Heart left ventricle (tissue), 16 donors: ENCODE measurements at regions not wholly inside any gene's neighbourhood (a gene's known extent, or its start where the extent isn't known, plus 50 kb on each side); places are given as distances from the start of the nearest gene placed in this dataset.
A peak's percentile ranks its signal among the peaks of the same experiment; 100 is the strongest.

Source experiments
- ATAC-seq, 4 donors: fragments of 200-7000 bp; cut with Tn5 transposase; one replicate each; pipeline ENCODE4 v1.9.1; 2020 to 2022; ENCODE audit warnings: moderate library complexity in 4 of 4, mild to moderate bottlenecking in 3 of 4, moderate number of reproducible peaks in 1 of 4
- DNase-seq, 5 donors: peaks; one replicate each; pipeline ENCODE4 v3.0.0-alpha.2; 2020
- H3K27ac ChIP-seq, 12 donors: fragments of 200-600 bp; sonication (generic) in 4 of 12; one replicate each; pipeline versions ENCODE4 v1.5.0 to v1.8.0; 2016 to 2022; ENCODE audit warnings: mild to moderate bottlenecking in 2 of 12
- H3K27me3 ChIP-seq, 9 donors: fragments of 200-600 bp; sonication (generic) in 2 of 9; one replicate each; pipeline versions ENCODE4 v1.5.1 to v1.8.0; 2016 to 2022; ENCODE audit warnings: mild to moderate bottlenecking in 3 of 9
- H3K36me3 ChIP-seq, 9 donors: fragments of 200-600 bp; sonication (generic) in 2 of 9; one replicate each; pipeline versions ENCODE4 v1.5.0 to v1.8.0; 2018 to 2022; ENCODE audit warnings: mild to moderate bottlenecking in 2 of 9
- H3K4me1 ChIP-seq, 12 donors: fragments of 200-600 bp; sonication (generic) in 4 of 12; one replicate each; pipeline versions ENCODE4 v1.5.0 to v1.8.0; 2016 to 2022; ENCODE audit warnings: mild to moderate bottlenecking in 3 of 12
- H3K4me3 ChIP-seq, 12 donors: fragments of 200-600 bp; sonication (generic) in 4 of 12; one replicate each; pipeline versions ENCODE4 v1.5.0 to v1.8.0; 2017 to 2022; ENCODE audit warnings: mild to moderate bottlenecking in 9 of 12, moderate library complexity in 4 of 12
- H3K9me3 ChIP-seq, 12 donors: fragments of 200-600 bp; sonication (generic) in 4 of 12; one replicate each; pipeline versions ENCODE4 v1.5.0 to v1.8.0; 2016 to 2022; ENCODE audit warnings: mild to moderate bottlenecking in 1 of 12
- CTCF ChIP-seq, 12 donors: fragments of 200-600 bp; sonication (generic) in 4 of 12; IDR thresholded peaks; one replicate each; pipeline versions ENCODE4 v1.5.0 to v1.8.0; 2018 to 2022; ENCODE audit warnings: antibody characterized with exemption in 12 of 12, mild to moderate bottlenecking in 5 of 12
- POLR2A ChIP-seq, 2 donors: fragments of 450-650 bp; IDR thresholded peaks; one replicate each; pipeline ENCODE4 v1.6.1; 2017; ENCODE audit warnings: antibody characterized with exemption in 2 of 2, mild to moderate bottlenecking in 2 of 2, moderate library complexity in 2 of 2
- WGBS, 4 donors: extraction: QIAGEN DNeasy Blood & Tissue Kit in 2 of 4; methylation state at CpG; one replicate each; pipeline versions ENCODE4 v1.1.5 to v1.1.7; 2013 to 2018; 5-methylcytosine and 5-hydroxymethylcytosine counted together
- intact Hi-C, 10 donors: fragments of 100-400 bp; cut with DNase I; formaldehyde crosslinking; loops; one replicate each; pipeline versions ENCODE4 v1.11.1 to v1.14.2; 2022
- donor health status: ischemic (EF 13 %, LVEDD 7.1; RV severe dilation, severe dysfunction).
- donor health status: healthy with polysubstance abuse.
- donor health status: DM: no; HTN: yes; CAD: no.
- donor health status: DM: no; HTN: no; CAD: no.
- donor health status: ischemic (EF 25% LVEDD 6.9; RV normal size, moderate dysfunction).
- donor health status: ischemic (EF 25% LVEDD 5.7; RV mildly dilated, moderate dysfunction).
- donor health status: healthy.
- donor health status: DM: yes; HTN: yes; CAD: no.
- donor health status: ischemic (EF 35%, LVEDD 5.7; RV mildly dilated, moderate dysfunction).
- donor health status: nonischemic (EF 11% LVEDD 7.7; RV severe dilation, severe dysfunction).
- donor health status: DM: yes; HTN: yes; CAD: no.
- donor health status: PGD.
- donor health status: ischemic (EF 29% LVEDD 5.4; RV normal size, mild dysfunction).
- donor health status: nonischemic (EF 23%, LVEDD 6.1; RV moderate dilation, normal function).

- H3K27ac ChIP-seq = no peak overlapping the region
- DNase-seq = no peak
- H3K4me3 ChIP-seq = no peak overlapping the region
- intact Hi-C loops = no loop called here
- H3K27me3 ChIP-seq = no peaks in the 10 kb centered on the region
- no peaks in the 10 kb centered on the region for H3K4me1 ChIP-seq
- H3K9me3 ChIP-seq = no peaks in the 10 kb centered on the region
- no peaks in the 10 kb centered on the region for H3K36me3 ChIP-seq
- ATAC-seq = no peak
- TF ChIP-seq POLR2A (IDR thresholded peaks at IDR 0.05) = no peak
- no peak for TF ChIP-seq CTCF (IDR thresholded peaks at IDR 0.05)
- 68 to 74% (median 71%) methylated on average over 2 of the region's 2 CpGs for WGBS, 4 donors
Measured at GRCh38 chr7:108972004-108972403, 402.3 kb downstream of the DNAJB9 start.

GRCh38 chr7:108973075-108973474, 403.4 kb downstream of the DNAJB9 start:
- Histone ChIP-seq H3K27me3 (no peaks in the 10 kb centered on the region), H3K4me3 (no peak overlapping the region), H3K27ac (no peak overlapping the region), H3K36me3 (no peaks in the 10 kb centered on the region), H3K9me3 (peaks cover 0 to 8% (median 0%) of the 10 kb centered on the region in 12 donors), H3K4me1 (no peaks in the 10 kb centered on the region)
- no peak for ATAC-seq
- 93 to 95% (median 94%) methylated on average over 1 of the region's 1 CpG for WGBS, 4 donors
- intact Hi-C loops = no loop called here
- no peak for DNase-seq
- TF ChIP-seq CTCF (IDR thresholded peaks at IDR 0.05) (peak in 2 of 12 donors; percentile 23 to 29), POLR2A (IDR thresholded peaks at IDR 0.05) (no peak)

- Histone ChIP-seq H3K27me3 (no peaks in the 10 kb centered on the region), H3K9me3 (peaks cover 0 to 19% (median 2%) of the 10 kb centered on the region in 12 donors), H3K4me3 (no peak overlapping the region), H3K36me3 (no peaks in the 10 kb centered on the region), H3K27ac (no peak overlapping the region), H3K4me1 (no peaks in the 10 kb centered on the region)
- intact Hi-C loops = no loop called here
- no peak for DNase-seq
- no peak for ATAC-seq
- WGBS, 4 donors = 45 to 69% (median 60%) methylated on average over 1 of the region's 1 CpG
- TF ChIP-seq POLR2A (IDR thresholded peaks at IDR 0.05) = no peak
- no peak for TF ChIP-seq CTCF (IDR thresholded peaks at IDR 0.05)
Measured at GRCh38 chr7:108974641-108975040, 405.0 kb downstream of the DNAJB9 start.

GRCh38 chr7:108985037-108985436, 415.4 kb downstream of the DNAJB9 start:
- no peaks in the 10 kb centered on the region for H3K4me1 ChIP-seq
- whole genome bisulfite sequencing, 4 donors = 75 to 80% (median 79%) methylated on average over 3 of the region's 3 CpGs
- H3K4me3 ChIP-seq = no peak overlapping the region
- no peak overlapping the region for H3K27ac ChIP-seq
- peaks cover 0 to 7% (median 0%) of the 10 kb centered on the region in 12 donors for H3K9me3 ChIP-seq
- DNase-seq (no peak), ATAC-seq (no peak)
- intact Hi-C loops = no loop called here
- H3K36me3 ChIP-seq = no peaks in the 10 kb centered on the region
- TF ChIP-seq CTCF (IDR thresholded peaks at IDR 0.05) = no peak
- TF ChIP-seq POLR2A (IDR thresholded peaks at IDR 0.05) = no peak
- no peaks in the 10 kb centered on the region for H3K27me3 ChIP-seq
